ENCODE measurements at regions not wholly inside any gene's neighbourhood (a gene's known extent, or its start where the extent isn't known, plus 50 kb on each side); places are given as distances from the start of the nearest gene placed in this dataset.

DNA sequence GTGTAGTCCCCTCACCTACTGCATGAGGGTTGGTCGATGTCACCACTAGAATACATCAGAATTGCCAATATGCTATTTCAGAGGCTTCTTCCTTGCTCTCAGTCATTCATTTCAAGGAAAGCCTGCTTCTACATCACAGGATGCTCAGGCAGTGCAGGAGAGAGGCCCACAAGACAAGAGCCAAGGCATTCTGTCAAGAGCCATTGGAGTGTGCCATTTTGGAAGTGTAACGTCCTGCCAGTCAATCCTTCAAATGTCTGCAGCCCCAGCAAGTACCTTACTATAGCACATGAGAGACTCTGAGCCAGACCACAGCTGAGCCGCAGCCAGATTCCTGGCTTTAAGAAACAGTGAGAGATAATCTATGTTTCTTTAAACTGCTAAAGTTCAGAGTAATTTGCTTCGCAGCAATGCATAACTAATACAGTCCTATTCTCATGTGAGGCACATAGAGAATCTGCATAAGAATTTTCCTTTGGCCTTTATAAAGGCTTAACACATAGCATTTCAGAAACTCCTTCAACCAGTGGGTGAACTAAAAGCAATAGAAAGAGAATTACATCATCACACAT lies 166.5 kb upstream of the GNAI1 start:
- Histone ChIP-seq H3K27ac (ENCODE audit: insufficient read depth, low read depth, low read length) (no peak overlapping the region), H3K79me2 (ENCODE audit: control insufficient read depth, insufficient read depth, low read length) (no peaks in the 10 kb centered on the region), H3K9ac (replicated peaks; ENCODE audit: extremely low read depth, insufficient read depth, low read length) (no peak overlapping the region), H3K27me3 (ENCODE audit: control insufficient read depth in 2 of 2, insufficient read depth in 2 of 2, low read length in 2 of 2) (no peaks in the 10 kb centered on the region), H4K20me1 (replicated peaks; ENCODE audit: control insufficient read depth, extremely low read depth, insufficient read depth, low read length) (no peaks in the 10 kb centered on the region), H3K4me2 (ENCODE audit: insufficient read depth, low read length) (no peak overlapping the region), H3K4me3 (replicated peaks in 1 of 3; ENCODE audit: insufficient read depth in 1 of 3, low read depth in 1 of 3, low read length in 3 of 3) (no peak overlapping the region), H3K4me1 (ENCODE audit: control insufficient read depth, extremely low read depth, insufficient read depth, low read length) (no peaks in the 10 kb centered on the region), H2AFZ (ENCODE audit: low read depth, low read length) (no peak overlapping the region), H3K9me3 (replicated peaks; ENCODE audit: control insufficient read depth, insufficient read depth, low read length) (no peaks in the 10 kb centered on the region), H3K9me1 (replicated peaks; ENCODE audit: control insufficient read depth, extremely low read depth, insufficient read depth, low read length) (peaks cover 3% of the 10 kb centered on the region), H3K36me3 (ENCODE audit: control insufficient read depth in 2 of 2, extremely low read depth in 1 of 2, insufficient read depth in 2 of 2, low read length in 2 of 2) (no peaks in the 10 kb centered on the region)
- TF ChIP-seq FOS (IDR thresholded peaks at IDR 0.05; ENCODE audit: borderline replicate concordance, insufficient read depth, low read length) (no peak), POLR2AphosphoS5 (IDR thresholded peaks at IDR 0.05; ENCODE audit: insufficient read depth, low read depth, low read length) (no peak), CTCF (IDR thresholded peaks at IDR 0.05; ENCODE audit: extremely low read depth in 1 of 2, insufficient read depth in 1 of 2, low read depth in 1 of 2, low read length in 2 of 2) (no peak), MYC (IDR thresholded peaks at IDR 0.05; ENCODE audit: low read depth, low read length) (no peak), JUN (IDR thresholded peaks at IDR 0.05; ENCODE audit: borderline replicate concordance, insufficient read depth, insufficient read length, low read depth) (no peak), EZH2 (IDR thresholded peaks at IDR 0.05; ENCODE audit: borderline replicate concordance, low read depth, low read length, severe bottlenecking) (no peak), GATA2 (IDR thresholded peaks at IDR 0.05; ENCODE audit: insufficient read depth, insufficient read length, low read depth, low read length) (no peak), POLR2A (IDR thresholded peaks at IDR 0.05; ENCODE audit: low read depth, low read length) (no peak)
- TF ChIP-seq, protein P1, sequence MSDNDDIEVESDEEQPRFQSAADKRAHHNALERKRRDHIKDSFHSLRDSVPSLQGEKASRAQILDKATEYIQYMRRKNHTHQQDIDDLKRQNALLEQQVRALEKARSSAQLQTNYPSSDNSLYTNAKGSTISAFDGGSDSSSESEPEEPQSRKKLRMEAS (IDR thresholded peaks at IDR 0.05; ENCODE audit: insufficient read depth, insufficient read length), result no peak
- CTCF ChIA-PET, result no interaction called here
- BruUV-seq (replicated peaks), result no TSS peak
- dilution Hi-C loops (cut with MboI; ENCODE audit: extremely low pct_ligation_motif_present, low sequenced_read_pairs) (no loop called here), intact Hi-C loops (cut with micrococcal nuclease) (no loop called here)
- POLR2A ChIA-PET, result no interaction called here
- DNase-seq (ENCODE audit: low read depth, low spot score) (no peak), FAIRE-seq (no peak)

Data from endothelial cell of umbilical vein (primary cell).